Bronchial epithelial cell (primary cell): ENCODE measurements at regions not wholly inside any gene's neighbourhood (a gene's known extent, or its start where the extent isn't known, plus 50 kb on each side); places are given as distances from the start of the nearest gene placed in this dataset.

Experiments
- DNase-seq: peaks from one replicate; pipeline ENCODE4 v3.0.0-alpha.2; 2010; ENCODE audit warnings: low read depth
- FAIRE-seq: peaks from 2 replicates; lab custom pipeline; 2011; peaks lifted over from hg19 to GRCh38; lab: Jason Lieb, UNC
- H3K27me3 ChIP-seq: 2 replicates; pipeline ENCODE4 v1.5.1; 2011; ENCODE audit warnings: low read length; ENCODE audit not compliant: control insufficient read depth, insufficient read depth
- H3K36me3 ChIP-seq: 2 replicates; pipeline ENCODE4 v1.5.1; 2011; ENCODE audit warnings: low read length; ENCODE audit not compliant: control insufficient read depth, insufficient read depth
- H3K4me3 ChIP-seq: 2 replicates; pipeline ENCODE4 v1.5.1; 2011; ENCODE audit warnings: mild to moderate bottlenecking, low read depth, low read length, control low read depth
- CTCF ChIP-seq: IDR thresholded peaks from 2 replicates; pipeline ENCODE4 v1.5.1; 2011; ENCODE audit warnings: mild to moderate bottlenecking, moderate library complexity, low read length, control low read depth, inconsistent platforms; ENCODE audit not compliant: insufficient read depth, severe bottlenecking

- peaks cover 54% of the 10 kb centered on the region for H3K27me3 ChIP-seq
- DNase-seq (no peak), FAIRE-seq (no peak)
Observed at GRCh38 chr1:90834354-90834885, 117.3 kb upstream of the BARHL2 start.

GRCh38 chr1:90833466-90834110 is 116.5 kb upstream of the BARHL2 start:
- no peak for TF ChIP-seq CTCF
- DNase-seq (no peak), FAIRE-seq (no peak)
- no peaks in the 10 kb centered on the region for H3K36me3 ChIP-seq
- no peak overlapping the region for H3K4me3 ChIP-seq
- peaks cover 47% of the 10 kb centered on the region for H3K27me3 ChIP-seq

More at GRCh38 chr1:90834354-90834885, 117.3 kb upstream of the BARHL2 start:
- Histone ChIP-seq H3K4me3 (no peak overlapping the region), H3K36me3 (no peaks in the 10 kb centered on the region)
- TF ChIP-seq CTCF, result no peak

GRCh38 chr1:90831910-90832309 is 114.8 kb upstream of the BARHL2 start:
- Histone ChIP-seq H3K27me3 (peaks cover 39% of the 10 kb centered on the region), H3K4me3 (no peak overlapping the region), H3K36me3 (no peaks in the 10 kb centered on the region)
- TF ChIP-seq CTCF, result no peak
- no peak for DNase-seq
- no peak for FAIRE-seq

- TF ChIP-seq CTCF, result no peak
- FAIRE-seq (no peak), DNase-seq (no peak)
- Histone ChIP-seq H3K27me3 (peaks cover 3% of the 10 kb centered on the region), H3K4me3 (no peak overlapping the region), H3K36me3 (no peaks in the 10 kb centered on the region)
Observed at GRCh38 chr1:90826834-90827233, 109.7 kb upstream of the BARHL2 start.

- FAIRE-seq (no peak), DNase-seq (no peak)
- H3K36me3 ChIP-seq, result no peaks in the 10 kb centered on the region
- no peak for TF ChIP-seq CTCF
- H3K4me3 ChIP-seq, result no peak overlapping the region
- peaks cover 3% of the 10 kb centered on the region for H3K27me3 ChIP-seq
Observed at GRCh38 chr1:90826024-90826423, 108.9 kb upstream of the BARHL2 start.

GRCh38 chr1:90824551-90824950 is 107.4 kb upstream of the BARHL2 start:
- no peak for FAIRE-seq
- TF ChIP-seq CTCF, result no peak
- Histone ChIP-seq H3K4me3 (no peak overlapping the region), H3K36me3 (no peaks in the 10 kb centered on the region), H3K27me3 (no peaks in the 10 kb centered on the region)
- no peak for DNase-seq
